Naive thymus-derived CD4-positive, alpha-beta T cell (primary cell): ENCODE measurements at regions not wholly inside any gene's neighbourhood (a gene's known extent, or its start where the extent isn't known, plus 50 kb on each side); places are given as distances from the start of the nearest gene placed in this dataset.

Experiments used
- ATAC-seq: fragments of 150-1000 bp; cut with Tn5 transposase; 2 replicates; pipeline ENCODE4 v1.10.0; 2021; ENCODE audit warnings: mild to moderate bottlenecking, moderate library complexity
- CTCF ChIA-PET: fragments of 350-600 bp; sonication (Branson Sonifier 250); formaldehyde crosslinking; loops from one replicate; lab custom pipeline; 2021; ENCODE audit warnings: antibody characterized with exemption; lab: Charles Lee
- POLR2A ChIA-PET: fragments of 350-600 bp; sonication (Branson Sonifier 250); formaldehyde crosslinking; loops from one replicate; lab custom pipeline; 2021; ENCODE audit warnings: antibody characterized with exemption, inconsistent platforms; lab: Charles Lee
- DNase-seq, 9 donors: peaks; one replicate each; pipeline versions ENCODE4 v3.0.0 to v3.0.0-alpha.2; 2020 to 2022; ENCODE audit warnings: mixed read lengths in 1 of 9
- H3K27ac ChIP-seq: one replicate; pipeline ENCODE4 v1.7.0; 2013; ENCODE audit warnings: mild to moderate bottlenecking, low read depth, low read length, moderate library complexity
- H3K27me3 ChIP-seq, 2 donors: one replicate each; pipeline ENCODE4 v1.7.0; 2013; ENCODE audit warnings: low read length in 2 of 2, mild to moderate bottlenecking in 2 of 2, moderate library complexity in 2 of 2; ENCODE audit not compliant: control insufficient read depth in 2 of 2, insufficient read depth in 2 of 2
- H3K36me3 ChIP-seq, 3 experiments: 1 replicate in 2 of 3; 2 replicates in 1 of 3; pipeline ENCODE4 v1.7.0; 2013; ENCODE audit warnings: low read length in 3 of 3, mild to moderate bottlenecking in 3 of 3, moderate library complexity in 1 of 3; ENCODE audit not compliant: insufficient read depth in 3 of 3, control insufficient read depth in 2 of 3
- H3K4me1 ChIP-seq, 2 donors: one replicate each; pipeline ENCODE4 v1.7.0; 2013; ENCODE audit warnings: low read length in 2 of 2, mild to moderate bottlenecking in 2 of 2, moderate library complexity in 1 of 2; ENCODE audit not compliant: control insufficient read depth in 2 of 2, insufficient read depth in 2 of 2
- H3K4me3 ChIP-seq: 2 replicates; pipeline ENCODE4 v1.7.0; 2013; ENCODE audit warnings: mild to moderate bottlenecking, low read length
- H3K9me3 ChIP-seq, 3 experiments: 1 replicate in 2 of 3; 2 replicates in 1 of 3; pipeline ENCODE4 v1.7.0; 2013; ENCODE audit warnings: low read length in 3 of 3; ENCODE audit not compliant: control insufficient read depth in 2 of 3
- H3K27ac Mint-ChIP-seq, 9 donors: one replicate each; pipeline ENCODE4 v1.8.0; 2020 to 2022; ENCODE audit warnings: mixed read lengths in 9 of 9, mild to moderate bottlenecking in 8 of 9, moderate library complexity in 5 of 9, inconsistent platforms in 2 of 9
- H3K27me3 Mint-ChIP-seq, 5 donors: one replicate each; pipeline ENCODE4 v1.8.0; 2021 to 2022; ENCODE audit warnings: mixed read lengths in 5 of 5, mild to moderate bottlenecking in 1 of 5
- H3K36me3 Mint-ChIP-seq, 5 donors: one replicate each; pipeline ENCODE4 v1.8.0; 2020 to 2022; ENCODE audit warnings: mixed read lengths in 5 of 5, mild to moderate bottlenecking in 3 of 5, inconsistent platforms in 1 of 5
- H3K4me1 Mint-ChIP-seq, 7 donors: one replicate each; pipeline ENCODE4 v1.8.0; 2020 to 2022; ENCODE audit warnings: mixed read lengths in 7 of 7, mild to moderate bottlenecking in 3 of 7, inconsistent platforms in 1 of 7
- H3K4me3 Mint-ChIP-seq, 10 donors: one replicate each; pipeline ENCODE4 v1.8.0; 2020 to 2022; ENCODE audit warnings: mild to moderate bottlenecking in 10 of 10, mixed read lengths in 10 of 10, moderate library complexity in 6 of 10, inconsistent platforms in 2 of 10
- H3K9me3 Mint-ChIP-seq, 11 donors: one replicate each; pipeline ENCODE4 v1.8.0; 2020 to 2022; ENCODE audit warnings: mixed read lengths in 11 of 11, mild to moderate bottlenecking in 4 of 11, inconsistent platforms in 1 of 11, moderate library complexity in 1 of 11
- intact Hi-C, 2 donors: fragments of 100-400 bp; cut with micrococcal nuclease; formaldehyde crosslinking; loops; one replicate each; pipeline ENCODE4 v1.15.1; 2023

- Histone ChIP-seq H3K27ac (no peak overlapping the region), H3K36me3 (no peaks in the 10 kb centered on the region), H3K4me3 (no peak overlapping the region), H3K4me1 (no peaks in the 10 kb centered on the region), H3K27me3 (no peaks in the 10 kb centered on the region), H3K9me3 (no peaks in the 10 kb centered on the region)
- intact Hi-C loops = no loop called here
- Mint-ChIP-seq H3K27me3 (no peaks in the 10 kb centered on the region), H3K27ac (no peak overlapping the region), H3K4me3 (no peak overlapping the region), H3K36me3 (no peaks in the 10 kb centered on the region), H3K4me1 (no peaks in the 10 kb centered on the region), H3K9me3 (peaks cover 0 to 3% (median 1%) of the 10 kb centered on the region in 11 donors)
- DNase-seq (no peak), ATAC-seq (no peak)
- ChIA-PET POLR2A (no interaction called here), CTCF (no interaction called here)
Measured at GRCh38 chr5:152901754-152902153, 496.7 kb upstream of the NMUR2 start.

- Histone ChIP-seq H3K9me3 (no peaks in the 10 kb centered on the region), H3K36me3 (no peaks in the 10 kb centered on the region), H3K27me3 (no peaks in the 10 kb centered on the region), H3K4me3 (no peak overlapping the region), H3K4me1 (no peaks in the 10 kb centered on the region), H3K27ac (no peak overlapping the region)
- H3K27me3 Mint-ChIP-seq = no peaks in the 10 kb centered on the region
- intact Hi-C loops = no loop called here
- no peak for ATAC-seq
- no peak for DNase-seq
- no peak overlapping the region for H3K27ac Mint-ChIP-seq
- CTCF ChIA-PET = no interaction called here
- no peaks in the 10 kb centered on the region for H3K4me1 Mint-ChIP-seq
- POLR2A ChIA-PET = no interaction called here
- no peaks in the 10 kb centered on the region for H3K36me3 Mint-ChIP-seq
- no peak overlapping the region for H3K4me3 Mint-ChIP-seq
- H3K9me3 Mint-ChIP-seq = peaks cover 0 to 6% (median 1%) of the 10 kb centered on the region in 11 donors
Measured at GRCh38 chr5:152905286-152905685, 500.2 kb upstream of the NMUR2 start.

- Mint-ChIP-seq H3K27ac (no peak overlapping the region), H3K4me3 (no peak overlapping the region), H3K36me3 (no peaks in the 10 kb centered on the region), H3K9me3 (peaks cover 0 to 16% (median 6%) of the 10 kb centered on the region in 11 donors), H3K4me1 (no peaks in the 10 kb centered on the region), H3K27me3 (no peaks in the 10 kb centered on the region)
- Histone ChIP-seq H3K27ac (no peak overlapping the region), H3K9me3 (no peaks in the 10 kb centered on the region), H3K4me1 (no peaks in the 10 kb centered on the region), H3K4me3 (no peak overlapping the region), H3K27me3 (no peaks in the 10 kb centered on the region), H3K36me3 (no peaks in the 10 kb centered on the region)
- ChIA-PET CTCF (no interaction called here), POLR2A (no interaction called here)
- ATAC-seq = no peak
- intact Hi-C loops = no loop called here
- no peak for DNase-seq
Measured at GRCh38 chr5:152907488-152908245, 502.6 kb upstream of the NMUR2 start.

- H3K27ac Mint-ChIP-seq = no peak overlapping the region
- Histone ChIP-seq H3K4me1 (no peaks in the 10 kb centered on the region), H3K9me3 (no peaks in the 10 kb centered on the region), H3K4me3 (no peak overlapping the region), H3K27ac (no peak overlapping the region), H3K27me3 (no peaks in the 10 kb centered on the region), H3K36me3 (no peaks in the 10 kb centered on the region)
- DNase-seq = no peak
- CTCF ChIA-PET = no interaction called here
- H3K27me3 Mint-ChIP-seq = no peaks in the 10 kb centered on the region
- H3K4me3 Mint-ChIP-seq = no peak overlapping the region
- no peaks in the 10 kb centered on the region for H3K36me3 Mint-ChIP-seq
- ATAC-seq = no peak
- intact Hi-C loops = no loop called here
- no peaks in the 10 kb centered on the region for H3K4me1 Mint-ChIP-seq
- POLR2A ChIA-PET = no interaction called here
- H3K9me3 Mint-ChIP-seq = peaks cover 4 to 25% (median 9%) of the 10 kb centered on the region in 11 donors
Measured at GRCh38 chr5:152912924-152913323, 507.8 kb upstream of the NMUR2 start.

- Histone ChIP-seq H3K27ac (no peak overlapping the region), H3K27me3 (no peaks in the 10 kb centered on the region), H3K9me3 (no peaks in the 10 kb centered on the region), H3K36me3 (no peaks in the 10 kb centered on the region), H3K4me1 (no peaks in the 10 kb centered on the region), H3K4me3 (no peak overlapping the region)
- CTCF ChIA-PET = no interaction called here
- Mint-ChIP-seq H3K9me3 (peaks cover 0 to 15% (median 4%) of the 10 kb centered on the region in 11 donors), H3K27me3 (no peaks in the 10 kb centered on the region), H3K4me3 (no peak overlapping the region), H3K27ac (no peak overlapping the region), H3K4me1 (no peaks in the 10 kb centered on the region), H3K36me3 (no peaks in the 10 kb centered on the region)
- intact Hi-C loops = no loop called here
- no peak for ATAC-seq
- no peak for DNase-seq
- POLR2A ChIA-PET = no interaction called here
Measured at GRCh38 chr5:152932621-152933020, 527.5 kb upstream of the NMUR2 start.

GRCh38 chr5:152933056-152933455 is 528.0 kb upstream of the NMUR2 start:
- intact Hi-C loops = no loop called here
- ATAC-seq (no peak), DNase-seq (no peak)
- no peaks in the 10 kb centered on the region for H3K27me3 ChIP-seq
- H3K4me3 ChIP-seq = no peak overlapping the region
- peaks cover 0 to 19% (median 8%) of the 10 kb centered on the region in 11 donors for H3K9me3 Mint-ChIP-seq
- ChIA-PET POLR2A (no interaction called here), CTCF (no interaction called here)
- no peaks in the 10 kb centered on the region for H3K9me3 ChIP-seq
- H3K4me1 ChIP-seq = no peaks in the 10 kb centered on the region
- no peak overlapping the region for H3K4me3 Mint-ChIP-seq
- no peak overlapping the region for H3K27ac ChIP-seq
- no peaks in the 10 kb centered on the region for H3K36me3 ChIP-seq
- no peaks in the 10 kb centered on the region for H3K36me3 Mint-ChIP-seq
- no peak overlapping the region for H3K27ac Mint-ChIP-seq
- no peaks in the 10 kb centered on the region for H3K4me1 Mint-ChIP-seq
- H3K27me3 Mint-ChIP-seq = no peaks in the 10 kb centered on the region

- no peak overlapping the region for H3K4me3 Mint-ChIP-seq
- ChIA-PET POLR2A (no interaction called here), CTCF (no interaction called here)
- Histone ChIP-seq H3K4me3 (no peak overlapping the region), H3K36me3 (no peaks in the 10 kb centered on the region), H3K9me3 (no peaks in the 10 kb centered on the region), H3K27me3 (no peaks in the 10 kb centered on the region), H3K4me1 (no peaks in the 10 kb centered on the region), H3K27ac (no peak overlapping the region)
- H3K36me3 Mint-ChIP-seq = no peaks in the 10 kb centered on the region
- H3K9me3 Mint-ChIP-seq = peaks cover 3 to 23% (median 16%) of the 10 kb centered on the region in 11 donors
- no peak overlapping the region for H3K27ac Mint-ChIP-seq
- intact Hi-C loops = no loop called here
- no peaks in the 10 kb centered on the region for H3K27me3 Mint-ChIP-seq
- ATAC-seq (no peak), DNase-seq (no peak)
- H3K4me1 Mint-ChIP-seq = no peaks in the 10 kb centered on the region
Measured at GRCh38 chr5:152938630-152939029, 533.6 kb upstream of the NMUR2 start.
